Muscle layer of duodenum (tissue), 2 donors: ENCODE measurements at regions not wholly inside any gene's neighbourhood (a gene's known extent, or its start where the extent isn't known, plus 50 kb on each side); places are given as distances from the start of the nearest gene placed in this dataset.
"Not testable (repeated sequence)": the region's sequence is repeated elsewhere in the genome, so short reads cannot be mapped to it uniquely, and the experiment has no call there.

Experiments
- H3K27ac ChIP-seq: one replicate; pipeline ENCODE4 v1.7.0; 2013; ENCODE audit warnings: mild to moderate bottlenecking, low read length
- H3K27me3 ChIP-seq: one replicate; pipeline ENCODE4 v1.7.0; 2013; ENCODE audit warnings: low read depth, mild to moderate bottlenecking, control low read depth, low read length
- H3K36me3 ChIP-seq, 2 donors: one replicate each; pipeline ENCODE4 v1.7.0; 2013; ENCODE audit warnings: low read length in 2 of 2, control low read depth in 1 of 2, mild to moderate bottlenecking in 1 of 2; ENCODE audit not compliant: insufficient read depth in 2 of 2, control insufficient read depth in 1 of 2
- H3K4me1 ChIP-seq, 2 donors: one replicate each; pipeline ENCODE4 v1.7.0; 2013; ENCODE audit warnings: low read length in 2 of 2, mild to moderate bottlenecking in 2 of 2, control low read depth in 1 of 2, moderate library complexity in 1 of 2; ENCODE audit not compliant: insufficient read depth in 2 of 2, control insufficient read depth in 1 of 2
- H3K4me3 ChIP-seq, 2 donors: one replicate each; pipeline ENCODE4 v1.7.0; 2013; ENCODE audit warnings: low read length in 2 of 2, low read depth in 1 of 2, mild to moderate bottlenecking in 1 of 2
- H3K9me3 ChIP-seq, 2 donors: one replicate each; pipeline ENCODE4 v1.7.0; 2013; ENCODE audit warnings: low read length in 2 of 2, control low read depth in 1 of 2, mild to moderate bottlenecking in 1 of 2; ENCODE audit not compliant: control insufficient read depth in 1 of 2
- donor health status: healthy.

- Histone ChIP-seq H3K27ac (no peak overlapping the region), H3K36me3 (no peaks in the 10 kb centered on the region), H3K4me3 (no peak overlapping the region), H3K9me3 (peaks cover 11 to 17% of the 10 kb centered on the region in 2 donors), H3K27me3 (no peaks in the 10 kb centered on the region), H3K4me1 (no peaks in the 10 kb centered on the region)
These were observed 136.7 kb downstream of the CRLF2 start for GRCh38 chrX:1075741-1076140.

- Histone ChIP-seq H3K4me3 (no peak overlapping the region), H3K27me3 (no peaks in the 10 kb centered on the region), H3K36me3 (no peaks in the 10 kb centered on the region), H3K4me1 (no peaks in the 10 kb centered on the region), H3K9me3 (peaks cover 11 to 17% of the 10 kb centered on the region in 2 donors), H3K27ac (no peak overlapping the region)
These were observed 137.3 kb downstream of the CRLF2 start for GRCh38 chrX:1075156-1075555.

GRCh38 chrX:1074755-1075154 lies 137.7 kb downstream of the CRLF2 start:
- H3K4me3 ChIP-seq: no peak overlapping the region
- no peaks in the 10 kb centered on the region for H3K4me1 ChIP-seq
- H3K27me3 ChIP-seq: no peaks in the 10 kb centered on the region
- no peak overlapping the region for H3K27ac ChIP-seq
- no peaks in the 10 kb centered on the region for H3K36me3 ChIP-seq
- peaks cover 11 to 17% of the 10 kb centered on the region in 2 donors for H3K9me3 ChIP-seq

- Histone ChIP-seq H3K4me1 (no peaks in the 10 kb centered on the region), H3K4me3 (no peak overlapping the region), H3K36me3 (no peaks in the 10 kb centered on the region), H3K27ac (no peak overlapping the region), H3K27me3 (no peaks in the 10 kb centered on the region), H3K9me3 (peaks cover 11 to 18% of the 10 kb centered on the region in 2 donors)
These were observed 138.3 kb downstream of the CRLF2 start for GRCh38 chrX:1074172-1074571.

- Histone ChIP-seq H3K36me3 (no peaks in the 10 kb centered on the region), H3K4me1 (no peaks in the 10 kb centered on the region), H3K9me3 (peaks cover 11 to 23% of the 10 kb centered on the region in 2 donors), H3K27ac (no peak overlapping the region), H3K4me3 (no peak overlapping the region), H3K27me3 (no peaks in the 10 kb centered on the region)
These were observed 139.6 kb downstream of the CRLF2 start for GRCh38 chrX:1072637-1073377.

GRCh38 chrX:1071351-1071750 lies 141.1 kb downstream of the CRLF2 start:
- H3K4me3 ChIP-seq: no peak overlapping the region
- no peaks in the 10 kb centered on the region for H3K36me3 ChIP-seq
- no peak overlapping the region for H3K27ac ChIP-seq
- H3K27me3 ChIP-seq: no peaks in the 10 kb centered on the region
- H3K9me3 ChIP-seq: peaks cover 11 to 23% of the 10 kb centered on the region in 2 donors
- no peaks in the 10 kb centered on the region for H3K4me1 ChIP-seq

- no peak overlapping the region for H3K27ac ChIP-seq
These were observed 150.1 kb downstream of the CRLF2 start for GRCh38 chrX:1062351-1062750.

GRCh38 chrX:1060562-1060960 lies 151.9 kb downstream of the CRLF2 start:
- H3K36me3 ChIP-seq: no peaks in the 10 kb centered on the region
- no peak overlapping the region for H3K4me3 ChIP-seq
- no peak overlapping the region for H3K27ac ChIP-seq
- peaks cover 0 to 35% of the 10 kb centered on the region in 2 donors for H3K9me3 ChIP-seq
- H3K4me1 ChIP-seq: no peaks in the 10 kb centered on the region
- no peaks in the 10 kb centered on the region for H3K27me3 ChIP-seq

More at GRCh38 chrX:1062351-1062750, 150.1 kb downstream of the CRLF2 start:
- peaks cover 0 to 35% of the 10 kb centered on the region in 2 donors for H3K9me3 ChIP-seq
- no peaks in the 10 kb centered on the region for H3K27me3 ChIP-seq
- H3K36me3 ChIP-seq: no peaks in the 10 kb centered on the region
- peak overlapping the region in 1 of 2 donors; percentile 19 for H3K4me3 ChIP-seq
- H3K4me1 ChIP-seq: no peaks in the 10 kb centered on the region

GRCh38 chrX:1059576-1060561 lies 152.6 kb downstream of the CRLF2 start:
- Histone ChIP-seq H3K27ac (no peak overlapping the region), H3K4me1 (no peaks in the 10 kb centered on the region), H3K9me3 (peaks cover 0 to 39% of the 10 kb centered on the region in 2 donors), H3K27me3 (no peaks in the 10 kb centered on the region), H3K4me3 (no peak overlapping the region), H3K36me3 (no peaks in the 10 kb centered on the region)

- peaks cover 18 to 37% of the 10 kb centered on the region in 2 donors for H3K9me3 ChIP-seq
- H3K4me1 ChIP-seq, H3K36me3 ChIP-seq, H3K27ac ChIP-seq, H3K27me3 ChIP-seq, H3K4me3 ChIP-seq: not testable (repeated sequence)
These were observed 158.8 kb downstream of the CRLF2 start for GRCh38 chrX:1053600-1053999.

GRCh38 chrX:1053072-1053471 lies 159.4 kb downstream of the CRLF2 start:
- no peak overlapping the region for H3K4me3 ChIP-seq
- H3K36me3 ChIP-seq: no peaks in the 10 kb centered on the region
- H3K27me3 ChIP-seq: no peaks in the 10 kb centered on the region
- H3K4me1 ChIP-seq: no peaks in the 10 kb centered on the region
- H3K27ac ChIP-seq: no peak overlapping the region
- H3K9me3 ChIP-seq: peaks cover 18 to 37% of the 10 kb centered on the region in 2 donors
